Right lobe of liver (tissue), 4 donors: ENCODE measurements at regions not wholly inside any gene's neighbourhood (a gene's known extent, or its start where the extent isn't known, plus 50 kb on each side); places are given as distances from the start of the nearest gene placed in this dataset.

ENCODE experiments used
- CTCF ChIP-seq, 4 donors: fragments of 200-600 bp in 3 of 4; fragments of 450-650 bp in 1 of 4; IDR thresholded peaks; one replicate each; pipeline versions ENCODE4 v1.5.1 to v1.8.0; 2016 to 2022; ENCODE audit warnings: antibody characterized with exemption in 4 of 4, mild to moderate bottlenecking in 2 of 4
- POLR2A ChIP-seq: fragments of 450-650 bp; IDR thresholded peaks from one replicate; pipeline ENCODE4 v1.6.1; 2017; ENCODE audit warnings: antibody characterized with exemption, mild to moderate bottlenecking
- donor health status: DM: no; HTN: no; CAD: no.
- donor health status: DM: no; HTN: no; CAD: no.
- donor health status: DM: no; HTN: yes; CAD: no.

DNA sequence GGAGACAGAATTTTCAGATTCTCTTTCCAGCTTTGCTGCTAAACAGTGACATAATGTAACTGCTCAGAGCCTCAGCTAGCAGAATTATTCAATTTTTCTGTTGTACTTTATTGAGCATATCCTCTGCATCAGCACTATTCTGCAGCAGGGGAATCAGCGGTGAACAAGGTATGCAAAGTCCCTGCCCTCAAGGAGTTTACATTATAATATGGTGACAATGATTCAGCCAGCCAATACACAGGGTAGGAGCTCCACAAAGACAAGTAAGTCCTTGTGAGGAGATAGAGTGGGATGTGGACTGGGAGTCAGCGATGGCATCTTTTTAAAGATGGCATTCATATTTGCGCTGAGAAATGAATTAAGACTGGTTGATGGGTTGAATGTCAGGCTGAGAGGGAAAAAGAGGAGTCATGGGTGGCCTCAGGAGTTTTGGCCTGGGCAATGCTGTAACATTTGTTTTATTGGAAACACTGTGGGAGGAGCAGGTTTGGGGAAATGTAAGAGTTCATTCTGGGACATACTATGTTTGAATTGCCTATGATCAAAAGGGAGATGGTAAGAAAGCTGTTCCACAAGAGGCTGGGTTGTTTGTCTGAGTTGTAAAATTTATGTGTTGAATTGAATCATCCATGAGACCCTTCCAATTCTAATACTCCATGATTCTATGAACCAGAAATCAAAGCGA, 194.5 kb downstream of the PLK2 start:
- TF ChIP-seq CTCF (IDR thresholded peaks at IDR 0.05) (no peak), POLR2A (no peak)
